ENCODE measurements at regions not wholly inside any gene's neighbourhood (a gene's known extent, or its start where the extent isn't known, plus 50 kb on each side); places are given as distances from the start of the nearest gene placed in this dataset.

DNA sequence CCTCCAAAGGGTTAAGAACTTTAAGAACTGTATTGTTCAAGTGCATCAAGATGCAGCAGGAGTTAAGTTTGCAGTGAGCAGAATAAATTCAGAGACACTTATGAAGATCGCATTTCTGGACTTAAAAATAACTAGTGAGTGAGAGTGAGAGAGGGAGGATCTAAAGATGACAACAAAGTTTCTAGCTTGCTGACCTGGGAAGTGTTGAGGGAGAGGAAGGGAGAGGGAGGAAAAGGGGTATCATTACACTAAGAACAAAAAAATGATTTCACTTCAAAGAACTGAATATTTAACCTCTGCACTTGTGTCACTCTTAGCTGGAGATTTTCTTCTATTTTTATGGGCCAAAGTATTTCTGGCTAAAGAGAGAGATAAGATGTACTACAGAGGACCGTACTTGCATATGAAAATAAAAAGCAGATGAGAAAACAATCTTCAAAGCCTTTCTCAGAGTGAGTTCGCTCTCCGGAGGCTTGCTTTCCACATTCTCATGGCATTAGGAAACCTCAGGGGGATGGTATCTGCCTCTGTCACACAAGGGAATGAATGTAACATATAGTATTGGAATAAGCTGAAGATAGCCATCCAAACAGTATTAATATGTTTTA lies 91.4 kb upstream of the TJP1 start:
- Mint-ChIP-seq H3K36me3 (ENCODE audit: insufficient read depth, unreplicated experiment) (peaks cover 11% of the 10 kb centered on the region), H3K27ac (ENCODE audit: unreplicated experiment) (peak overlapping the region; percentile 72), H3K4me3 (ENCODE audit: unreplicated experiment) (peak overlapping the region; percentile 65), H3K27me3 (ENCODE audit: insufficient read depth, unreplicated experiment) (no peaks in the 10 kb centered on the region), H3K4me1 (ENCODE audit: low read depth, unreplicated experiment) (peaks cover 38% of the 10 kb centered on the region), H3K9me3 (ENCODE audit: unreplicated experiment) (peaks cover 12% of the 10 kb centered on the region)
- Histone ChIP-seq H3K4me3 (ENCODE audit: low read depth, low read length) (no peak overlapping the region), H3K36me3 (ENCODE audit: control insufficient read depth, insufficient read depth, low read length) (no peaks in the 10 kb centered on the region), H3K4me1 (peaks cover 33% of the 10 kb centered on the region), H3K9me3 (peaks cover 20% of the 10 kb centered on the region), H3K27me3 (replicated peaks; ENCODE audit: control insufficient read depth, insufficient read depth, low read length) (no peaks in the 10 kb centered on the region)
- no peak for TF ChIP-seq CTCF (IDR thresholded peaks at IDR 0.05; ENCODE audit: insufficient read depth in 1 of 2, low read depth in 1 of 2, low read length in 1 of 2, severe bottlenecking in 1 of 2, unreplicated experiment in 1 of 2)
- peak in 1 of 2 experiments; percentile 50 for DNase-seq
- ChIA-PET CTCF (interaction anchor here (0.6 to 2.0 kb wide), 3 partner anchors 12 to 92 kb away, joined by 3 to 29 read pairs (median 3); no protein-coding TSS in a partner anchor), POLR2A (interaction anchor here (0.7 to 1.3 kb wide), 4 partner anchors 10 to 92 kb away, joined by 3 to 13 read pairs (median 6); no protein-coding TSS in a partner anchor)
- BruUV-seq (replicated peaks): no TSS peak
- intact Hi-C loops (cut with micrococcal nuclease; ENCODE audit: unreplicated experiment): loop anchor here (1.0 kb wide), 1 partner anchor 12 kb away; no protein-coding TSS in a partner anchor

DNA sequence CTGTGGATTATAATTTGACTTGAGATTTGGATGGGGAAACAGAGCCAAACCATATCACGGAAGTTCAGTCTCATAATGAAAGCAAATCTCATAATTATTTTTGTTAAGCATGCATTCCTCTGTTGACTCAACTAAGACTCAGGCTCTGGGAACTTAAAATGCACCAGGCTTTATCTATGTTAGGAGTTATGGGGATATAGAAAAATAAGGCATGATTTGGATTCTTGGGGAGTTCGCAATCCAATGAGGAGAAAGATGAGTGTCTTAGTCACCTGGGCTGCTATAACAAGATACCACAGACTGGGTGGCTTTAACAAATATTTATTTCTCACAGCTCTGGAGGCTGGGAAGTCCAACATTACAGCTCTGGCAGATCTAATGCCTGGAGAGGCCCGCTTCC lies 89.4 kb upstream of the TJP1 start:
- peaks cover 23% of the 10 kb centered on the region for H3K9me3 ChIP-seq
- no peaks in the 10 kb centered on the region for H3K27me3 ChIP-seq (replicated peaks; ENCODE audit: control insufficient read depth, insufficient read depth, low read length)
- no TSS peak for BruUV-seq (replicated peaks)
- peaks cover 28% of the 10 kb centered on the region for H3K4me1 ChIP-seq
- POLR2A ChIA-PET: no interaction called here
- no peak overlapping the region for H3K4me3 ChIP-seq (ENCODE audit: low read depth, low read length)
- H3K4me1 Mint-ChIP-seq (ENCODE audit: low read depth, unreplicated experiment): peaks cover 21% of the 10 kb centered on the region
- H3K4me3 Mint-ChIP-seq (ENCODE audit: unreplicated experiment): no peak overlapping the region
- peaks cover 11% of the 10 kb centered on the region for H3K36me3 Mint-ChIP-seq (ENCODE audit: insufficient read depth, unreplicated experiment)
- TF ChIP-seq CTCF (IDR thresholded peaks at IDR 0.05; ENCODE audit: insufficient read depth in 1 of 2, low read depth in 1 of 2, low read length in 1 of 2, severe bottlenecking in 1 of 2, unreplicated experiment in 1 of 2): no peak
- no peaks in the 10 kb centered on the region for H3K27me3 Mint-ChIP-seq (ENCODE audit: insufficient read depth, unreplicated experiment)
- no peak overlapping the region for H3K27ac Mint-ChIP-seq (ENCODE audit: unreplicated experiment)
- no peak for DNase-seq
- intact Hi-C loops (cut with micrococcal nuclease; ENCODE audit: unreplicated experiment): no loop called here
- H3K36me3 ChIP-seq (ENCODE audit: control insufficient read depth, insufficient read depth, low read length): no peaks in the 10 kb centered on the region
- CTCF ChIA-PET: no interaction called here
- peaks cover 18% of the 10 kb centered on the region for H3K9me3 Mint-ChIP-seq (ENCODE audit: unreplicated experiment)

- Mint-ChIP-seq H3K36me3 (ENCODE audit: insufficient read depth, unreplicated experiment) (peaks cover 11% of the 10 kb centered on the region), H3K9me3 (ENCODE audit: unreplicated experiment) (peaks cover 18% of the 10 kb centered on the region), H3K4me1 (ENCODE audit: low read depth, unreplicated experiment) (peaks cover 21% of the 10 kb centered on the region), H3K27ac (ENCODE audit: unreplicated experiment) (no peak overlapping the region), H3K27me3 (ENCODE audit: insufficient read depth, unreplicated experiment) (no peaks in the 10 kb centered on the region), H3K4me3 (ENCODE audit: unreplicated experiment) (no peak overlapping the region)
- peaks cover 23% of the 10 kb centered on the region for H3K9me3 ChIP-seq
- H3K36me3 ChIP-seq (ENCODE audit: control insufficient read depth, insufficient read depth, low read length): no peaks in the 10 kb centered on the region
- DNase-seq: no peak
- ChIA-PET POLR2A (interaction anchor here (1.1 kb wide), 1 partner anchor 14 kb away, joined by 5 read pairs; no protein-coding TSS in a partner anchor), CTCF (no interaction called here)
- no TSS peak for BruUV-seq (replicated peaks)
- intact Hi-C loops (cut with micrococcal nuclease; ENCODE audit: unreplicated experiment): no loop called here
- no peaks in the 10 kb centered on the region for H3K27me3 ChIP-seq (replicated peaks; ENCODE audit: control insufficient read depth, insufficient read depth, low read length)
- no peak for TF ChIP-seq CTCF (IDR thresholded peaks at IDR 0.05; ENCODE audit: insufficient read depth in 1 of 2, low read depth in 1 of 2, low read length in 1 of 2, severe bottlenecking in 1 of 2, unreplicated experiment in 1 of 2)
- no peak overlapping the region for H3K4me3 ChIP-seq (ENCODE audit: low read depth, low read length)
- H3K4me1 ChIP-seq: peaks cover 22% of the 10 kb centered on the region
Measured at GRCh38 chr15:29910068-29910467, 87.8 kb upstream of the TJP1 start.
